A549 (cell line): ENCODE measurements at regions not wholly inside any gene's neighbourhood (a gene's known extent, or its start where the extent isn't known, plus 50 kb on each side); places are given as distances from the start of the nearest gene placed in this dataset.

Experiments
- ATAC-seq, 2 experiments: fragments of 200-7000 bp in 1 of 2; fragments of >200 bp in 1 of 2; cut with Nextera tagmentation in 1 of 2; cut with Tn5 transposase in 1 of 2; 3 replicates each; pipeline versions ENCODE4 v1.8.0 to v1.9.1; 2018 to 2020; ENCODE audit warnings: mild to moderate bottlenecking in 1 of 2, moderate library complexity in 1 of 2
- CTCF ChIA-PET: fragments of 300-600 bp; sonication (Branson Sonifier 250); formaldehyde crosslinking; extraction: SDS; loops from one replicate; lab custom pipeline; 2021; ENCODE audit warnings: antibody characterized with exemption, inconsistent platforms; lab: Yijun Ruan, JAX
- POLR2A ChIA-PET: fragments of 350-600 bp; formaldehyde crosslinking; extraction: SDS; loops from one replicate; lab custom pipeline; 2021; ENCODE audit warnings: antibody characterized with exemption, inconsistent platforms; lab: Yijun Ruan, JAX
- DNase-seq, 2 experiments: peaks; one replicate each; pipeline versions ENCODE4 v3.0.0 to v3.0.0-alpha.2; 2011 to 2016; ENCODE audit warnings: low read depth in 1 of 2, low spot score in 1 of 2
- FAIRE-seq: peaks from 2 replicates; lab custom pipeline; 2011; peaks lifted over from hg19 to GRCh38; lab: Jason Lieb, UNC
- H3K27ac ChIP-seq, 2 experiments: fragments of >200 bp; sonication (Bioruptor Twin); formaldehyde crosslinking; 3 replicates each; pipeline ENCODE4 v1.5.1; 2016 to 2017
- H3K4me1 ChIP-seq: fragments of >200 bp; sonication (Bioruptor Twin); formaldehyde crosslinking; 3 replicates; pipeline ENCODE4 v1.6.1; 2016
- H3K4me2 ChIP-seq: fragments of >200 bp; sonication (Bioruptor Twin); formaldehyde crosslinking; 3 replicates; pipeline ENCODE4 v1.6.1; 2016
- H3K4me3 ChIP-seq: fragments of >200 bp; sonication (Bioruptor Twin); formaldehyde crosslinking; 3 replicates; pipeline ENCODE4 v1.5.1; 2016
- H3K9me3 ChIP-seq: fragments of >200 bp; sonication (Bioruptor Twin); formaldehyde crosslinking; 3 replicates; pipeline ENCODE4 v1.6.1; 2016
- CBX8 ChIP-seq: fragments of 200-600 bp; sonication (generic); IDR thresholded peaks from 2 replicates; pipeline ENCODE4 v1.6.1; 2016
- CHD4 ChIP-seq: fragments of 200-600 bp; sonication (generic); IDR thresholded peaks from 2 replicates; pipeline ENCODE4 v1.6.1; 2016; ENCODE audit warnings: antibody characterized with exemption, mild to moderate bottlenecking, borderline replicate concordance
- CTCF ChIP-seq: fragments of >200 bp; sonication (Bioruptor Twin); formaldehyde crosslinking; IDR thresholded peaks from 3 replicates; pipeline ENCODE4 v1.5.1; 2016
- EHF ChIP-seq: fragments of 250-450 bp; sonication (Bioruptor Pico); IDR thresholded peaks from 2 replicates; pipeline ENCODE4 v1.5.0; 2020; ENCODE audit warnings: mild to moderate bottlenecking
- EHMT2 ChIP-seq: fragments of 200-600 bp; sonication (generic); IDR thresholded peaks from 2 replicates; pipeline ENCODE4 v1.6.1; 2016; ENCODE audit warnings: antibody characterized with exemption, low read depth, mild to moderate bottlenecking, moderate library complexity
- ESRRA ChIP-seq: fragments of 150-350 bp; IDR thresholded peaks from 2 replicates; pipeline ENCODE4 v1.6.1; 2014; ENCODE audit warnings: mild to moderate bottlenecking, low read length, borderline replicate concordance
- FOSB ChIP-seq: fragments of 250-450 bp; sonication (Bioruptor Pico); IDR thresholded peaks from 2 replicates; pipeline ENCODE4 v1.5.0; 2020; ENCODE audit warnings: mild to moderate bottlenecking, moderate library complexity
- GATA3 ChIP-seq: IDR thresholded peaks from 2 replicates; pipeline ENCODE4 v1.6.1; 2012; ENCODE audit warnings: borderline replicate concordance
- HES2 ChIP-seq: fragments of >200 bp; sonication (Bioruptor Twin); formaldehyde crosslinking; IDR thresholded peaks from 2 replicates; pipeline ENCODE4 v1.6.1; 2016
- JUNB ChIP-seq: fragments of >200 bp; sonication (Bioruptor Twin); formaldehyde crosslinking; IDR thresholded peaks from 2 replicates; pipeline ENCODE4 v1.6.1; 2016
- KDM5A ChIP-seq: fragments of 200-600 bp; sonication (generic); IDR thresholded peaks from 2 replicates; pipeline ENCODE4 v1.6.1; 2016; ENCODE audit warnings: antibody characterized with exemption, mild to moderate bottlenecking
- MAX ChIP-seq: IDR thresholded peaks from 2 replicates; pipeline ENCODE4 v1.6.1; 2012
- MAZ ChIP-seq: fragments of 150-350 bp; IDR thresholded peaks from 2 replicates; pipeline ENCODE4 v1.6.1; 2014; ENCODE audit warnings: antibody characterized with exemption, low read depth, low read length, borderline replicate concordance
- NFE2L2 ChIP-seq: fragments of 150-350 bp; conservative IDR thresholded peaks from 2 replicates; pipeline ENCODE4 v1.6.1; 2014; ENCODE audit warnings: low read length
- NPAS2 ChIP-seq: fragments of 250-450 bp; sonication (Bioruptor Pico); IDR thresholded peaks from 2 replicates; pipeline ENCODE4 v1.8.0; 2022; ENCODE audit warnings: mild to moderate bottlenecking, moderate library complexity, borderline replicate concordance
- REST ChIP-seq: fragments of 200-600 bp; sonication (generic); IDR thresholded peaks from 2 replicates; pipeline ENCODE4 v1.6.1; 2016; ENCODE audit warnings: antibody characterized with exemption, mild to moderate bottlenecking, moderate library complexity
- RFX5 ChIP-seq: fragments of 450-650 bp; IDR thresholded peaks from 2 replicates; pipeline ENCODE4 v1.7.1; 2014; ENCODE audit warnings: antibody characterized with exemption, mild to moderate bottlenecking, moderate library complexity
- RNF2 ChIP-seq: fragments of 200-600 bp; sonication (generic); IDR thresholded peaks from 2 replicates; pipeline ENCODE4 v1.6.1; 2016; ENCODE audit warnings: low read depth, mild to moderate bottlenecking, antibody characterized with exemption, moderate library complexity, borderline replicate concordance
- SMC3 ChIP-seq: fragments of >200 bp; sonication (Bioruptor Twin); formaldehyde crosslinking; IDR thresholded peaks from 3 replicates; pipeline ENCODE4 v1.6.1; 2018; ENCODE audit warnings: inconsistent platforms
- SREBF2 ChIP-seq: fragments of 450-650 bp; IDR thresholded peaks from 2 replicates; pipeline ENCODE4 v1.6.1; 2014; ENCODE audit warnings: mild to moderate bottlenecking, moderate library complexity
- TFCP2L1 ChIP-seq: fragments of 250-450 bp; sonication (Bioruptor Pico); IDR thresholded peaks from 2 replicates; pipeline ENCODE4 v1.5.0; 2021; ENCODE audit warnings: mild to moderate bottlenecking
- ZC3H11A ChIP-seq: fragments of 450-650 bp; IDR thresholded peaks from 2 replicates; pipeline ENCODE4 v1.6.1; 2014; ENCODE audit warnings: antibody characterized with exemption, mild to moderate bottlenecking
- WGBS: methylation state at CpG from one replicate; pipeline ENCODE4 v1.1.6; 2017; ENCODE audit errors: missing lambda C conversion rate; 5-methylcytosine and 5-hydroxymethylcytosine counted together

GRCh38 chr18:27577752-27578151 lies 392.6 kb upstream of the CHST9 start:
- FAIRE-seq = no peak
- ChIA-PET CTCF (no interaction called here), POLR2A (no interaction called here)
- no peak overlapping the region for H3K27ac ChIP-seq
- no peak overlapping the region for H3K4me2 ChIP-seq
- no peaks in the 10 kb centered on the region for H3K4me1 ChIP-seq
- ATAC-seq = no peak
- no peak overlapping the region for H3K4me3 ChIP-seq
- 1% methylated on average over 5 of the region's 5 CpGs for whole genome bisulfite sequencing
- DNase-seq = no peak
- H3K9me3 ChIP-seq = no peaks in the 10 kb centered on the region
- TF ChIP-seq CHD4 (no peak), SMC3 (no peak), RFX5 (no peak), MAX (no peak), REST (no peak), RNF2 (no peak), NPAS2 (no peak), SREBF2 (no peak), TFCP2L1 (CRISPR knock-in tag) (no peak), NFE2L2 (no peak), HES2 (no peak), ESRRA (no peak), KDM5A (no peak), CBX8 (no peak)

GRCh38 chr18:27577265-27577664 lies 392.2 kb upstream of the CHST9 start:
- 29% methylated on average over 3 of the region's 3 CpGs for WGBS
- H3K4me1 ChIP-seq = no peaks in the 10 kb centered on the region
- H3K27ac ChIP-seq = no peak overlapping the region
- DNase-seq (no peak), ATAC-seq (no peak), FAIRE-seq (no peak)
- H3K9me3 ChIP-seq = no peaks in the 10 kb centered on the region
- H3K4me3 ChIP-seq = no peak overlapping the region
- H3K4me2 ChIP-seq = no peak overlapping the region
- TF ChIP-seq CTCF (no peak), FOSB (CRISPR knock-in tag) (no peak), MAZ (no peak), KDM5A (no peak), GATA3 (no peak), EHF (no peak), JUNB (no peak), ESRRA (no peak), EHMT2 (no peak), CHD4 (no peak), HES2 (no peak), MAX (no peak), ZC3H11A (no peak)
- POLR2A ChIA-PET = no interaction called here
- CTCF ChIA-PET = no interaction called here
